ENCODE measurements at regions not wholly inside any gene's neighbourhood (a gene's known extent, or its start where the extent isn't known, plus 50 kb on each side); places are given as distances from the start of the nearest gene placed in this dataset.

DNA sequence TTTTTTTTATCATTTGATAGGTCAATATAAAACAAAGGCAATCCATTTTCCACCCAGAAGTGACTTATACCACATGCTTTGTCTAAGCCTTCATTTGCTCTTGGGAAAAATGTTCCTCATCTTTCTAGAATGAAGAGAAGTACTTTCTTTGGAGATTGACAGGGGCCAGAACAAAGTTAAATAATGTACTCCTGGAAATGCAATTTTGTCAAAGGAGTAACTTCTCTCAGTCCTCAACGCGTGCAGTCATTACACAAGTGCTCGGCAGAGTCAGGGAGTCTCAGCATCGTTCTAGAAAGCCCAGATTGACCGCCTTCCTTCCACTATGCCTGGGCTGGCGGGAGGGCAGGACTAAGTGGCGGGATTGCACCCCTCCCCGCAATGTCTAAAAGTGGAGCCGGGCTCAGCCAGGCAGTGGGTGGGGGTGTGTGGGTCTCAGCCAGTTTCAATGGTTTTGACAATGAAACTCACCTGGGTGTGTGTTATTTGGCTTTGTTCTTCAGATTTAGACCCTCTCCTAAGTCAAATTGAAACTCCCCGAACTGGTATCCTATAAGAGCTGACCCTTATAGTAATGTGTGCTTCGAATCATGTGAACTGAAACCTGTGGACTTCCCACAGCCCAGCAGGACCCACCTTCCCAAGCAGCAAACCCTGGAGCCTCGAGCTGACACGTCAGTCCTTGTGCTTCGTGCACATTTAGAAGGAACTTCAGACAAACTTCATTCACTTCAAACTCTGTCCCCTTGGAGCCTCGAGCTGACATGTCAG is 63.2 kb upstream of the DUSP22 start:
- no peak overlapping the region for H3K4me3 ChIP-seq (ENCODE audit: low read depth in 1 of 2, low read length in 2 of 2)
- no peaks in the 10 kb centered on the region for H3K4me1 ChIP-seq (ENCODE audit: insufficient read depth, low read length)
- H3K9me3 ChIP-seq (ENCODE audit: low read length), result no peaks in the 10 kb centered on the region
- H3K36me3 ChIP-seq (ENCODE audit: insufficient read depth, low read length), result no peaks in the 10 kb centered on the region
- H3K27ac ChIP-seq (ENCODE audit: low read depth, low read length), result no peak overlapping the region
- no peak overlapping the region for H3K9ac ChIP-seq (ENCODE audit: low read length)
- H3K27me3 ChIP-seq (ENCODE audit: control insufficient read depth in 1 of 2, insufficient read depth in 2 of 2, low read length in 2 of 2), result no peaks in the 10 kb centered on the region

- H3K36me3 ChIP-seq (ENCODE audit: insufficient read depth, low read length), result no peaks in the 10 kb centered on the region
These were observed 60.5 kb upstream of the DUSP22 start for GRCh38 chr6:231779-232178.

DNA sequence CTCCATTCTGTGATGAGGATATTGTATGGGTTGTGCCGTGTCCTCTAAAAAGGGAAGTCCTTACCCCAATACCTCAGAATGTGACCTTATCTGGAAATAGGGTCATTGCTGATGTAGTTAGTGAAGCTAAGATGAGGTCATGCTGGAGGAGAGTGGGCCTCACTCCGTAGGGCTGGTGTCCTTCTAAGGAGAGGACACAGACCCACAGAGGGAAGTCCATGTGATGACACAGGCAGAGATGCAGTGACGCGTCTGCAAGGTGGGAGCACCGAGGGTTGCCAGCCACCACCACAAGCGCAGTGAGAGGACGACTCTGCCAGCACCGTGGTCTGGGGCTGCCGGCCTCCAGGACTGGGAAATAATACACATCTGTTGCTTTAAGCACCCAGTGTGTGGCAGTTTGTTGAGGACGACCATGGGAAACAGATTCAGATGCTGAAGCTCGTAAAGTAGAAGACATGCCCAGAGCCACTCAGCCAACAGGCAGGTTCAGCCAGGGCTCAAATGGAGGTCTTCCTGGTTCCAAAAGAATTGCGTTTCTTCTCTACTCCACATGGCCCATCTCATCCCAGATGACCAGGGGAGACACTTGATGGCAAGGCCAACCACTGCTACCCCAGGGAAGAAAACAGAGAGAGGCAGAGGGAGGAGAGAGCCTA is 59.2 kb upstream of the DUSP22 start:
- Histone ChIP-seq H3K36me3 (ENCODE audit: insufficient read depth, low read length) (no peaks in the 10 kb centered on the region), H3K27ac (ENCODE audit: low read depth, low read length) (no peak overlapping the region), H3K9me3 (ENCODE audit: low read length) (no peaks in the 10 kb centered on the region), H3K27me3 (ENCODE audit: control insufficient read depth in 1 of 2, insufficient read depth in 2 of 2, low read length in 2 of 2) (no peaks in the 10 kb centered on the region), H3K4me3 (ENCODE audit: low read depth in 1 of 2, low read length in 2 of 2) (no peak overlapping the region), H3K9ac (ENCODE audit: low read length) (no peak overlapping the region), H3K4me1 (ENCODE audit: insufficient read depth, low read length) (peaks cover 10% of the 10 kb centered on the region)

More at GRCh38 chr6:231779-232178, 60.5 kb upstream of the DUSP22 start:
- Histone ChIP-seq H3K9me3 (ENCODE audit: low read length) (no peaks in the 10 kb centered on the region), H3K4me3 (ENCODE audit: low read depth in 1 of 2, low read length in 2 of 2) (no peak overlapping the region), H3K27ac (ENCODE audit: low read depth, low read length) (no peak overlapping the region), H3K27me3 (ENCODE audit: control insufficient read depth in 1 of 2, insufficient read depth in 2 of 2, low read length in 2 of 2) (no peaks in the 10 kb centered on the region), H3K9ac (ENCODE audit: low read length) (no peak overlapping the region), H3K4me1 (ENCODE audit: insufficient read depth, low read length) (peaks cover 8% of the 10 kb centered on the region)

DNA sequence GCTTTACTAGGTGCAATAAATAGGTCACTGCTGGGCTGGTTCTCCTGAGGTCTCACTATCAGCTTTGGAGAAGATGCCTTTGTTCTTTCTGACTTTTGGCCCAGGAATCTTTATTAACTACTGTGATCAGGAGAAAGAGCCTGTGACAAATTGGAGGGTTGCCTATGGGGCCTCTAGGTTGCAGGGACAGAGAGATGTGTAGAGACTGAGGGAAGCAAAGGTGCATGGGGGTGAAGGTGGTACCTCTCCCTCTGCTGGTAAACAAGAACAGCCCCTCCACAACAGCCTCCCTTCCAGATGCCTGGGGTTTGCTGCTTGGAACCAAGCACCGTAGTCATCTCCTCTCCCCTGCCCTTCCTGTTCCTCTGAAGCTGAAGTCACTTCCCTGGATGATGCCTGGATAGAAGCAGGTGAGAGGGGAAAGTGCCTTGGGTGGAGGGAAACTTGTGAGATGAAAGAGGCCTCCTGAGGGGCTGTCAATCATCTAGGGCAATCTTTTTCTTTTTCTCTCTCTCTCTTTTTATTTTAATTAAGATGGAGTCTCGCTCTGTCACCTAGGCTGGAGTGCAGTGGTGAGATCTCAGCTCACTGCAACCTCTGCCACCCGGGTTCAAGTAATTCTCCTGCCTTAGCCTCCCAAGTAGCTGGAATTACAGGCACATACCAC is 57.4 kb upstream of the DUSP22 start:
- Histone ChIP-seq H3K36me3 (ENCODE audit: insufficient read depth, low read length) (no peaks in the 10 kb centered on the region), H3K27ac (ENCODE audit: low read depth, low read length) (no peak overlapping the region), H3K4me3 (ENCODE audit: low read depth in 1 of 2, low read length in 2 of 2) (no peak overlapping the region), H3K4me1 (ENCODE audit: insufficient read depth, low read length) (peaks cover 10% of the 10 kb centered on the region), H3K9ac (ENCODE audit: low read length) (no peak overlapping the region), H3K9me3 (ENCODE audit: low read length) (no peaks in the 10 kb centered on the region), H3K27me3 (ENCODE audit: control insufficient read depth in 1 of 2, insufficient read depth in 2 of 2, low read length in 2 of 2) (no peaks in the 10 kb centered on the region)

GRCh38 chr6:235763-236360 is 56.4 kb upstream of the DUSP22 start:
- Histone ChIP-seq H3K27ac (ENCODE audit: low read depth, low read length) (peak overlapping the region; percentile 45), H3K9ac (ENCODE audit: low read length) (peak overlapping the region; percentile 65), H3K36me3 (ENCODE audit: insufficient read depth, low read length) (no peaks in the 10 kb centered on the region), H3K27me3 (ENCODE audit: control insufficient read depth in 1 of 2, insufficient read depth in 2 of 2, low read length in 2 of 2) (no peaks in the 10 kb centered on the region), H3K9me3 (ENCODE audit: low read length) (no peaks in the 10 kb centered on the region), H3K4me3 (ENCODE audit: low read depth in 1 of 2, low read length in 2 of 2) (peak overlapping the region in 1 of 2 donors; percentile 66), H3K4me1 (ENCODE audit: insufficient read depth, low read length) (peaks cover 10% of the 10 kb centered on the region)

GRCh38 chr6:236519-236918 is 55.8 kb upstream of the DUSP22 start:
- no peaks in the 10 kb centered on the region for H3K9me3 ChIP-seq (ENCODE audit: low read length)
- no peak overlapping the region for H3K27ac ChIP-seq (ENCODE audit: low read depth, low read length)
- no peaks in the 10 kb centered on the region for H3K36me3 ChIP-seq (ENCODE audit: insufficient read depth, low read length)
- H3K4me1 ChIP-seq (ENCODE audit: insufficient read depth, low read length), result peaks cover 10% of the 10 kb centered on the region
- H3K9ac ChIP-seq (ENCODE audit: low read length), result no peak overlapping the region
- no peaks in the 10 kb centered on the region for H3K27me3 ChIP-seq (ENCODE audit: control insufficient read depth in 1 of 2, insufficient read depth in 2 of 2, low read length in 2 of 2)
- H3K4me3 ChIP-seq (ENCODE audit: low read depth in 1 of 2, low read length in 2 of 2), result peak overlapping the region in 1 of 2 donors; percentile 66

DNA sequence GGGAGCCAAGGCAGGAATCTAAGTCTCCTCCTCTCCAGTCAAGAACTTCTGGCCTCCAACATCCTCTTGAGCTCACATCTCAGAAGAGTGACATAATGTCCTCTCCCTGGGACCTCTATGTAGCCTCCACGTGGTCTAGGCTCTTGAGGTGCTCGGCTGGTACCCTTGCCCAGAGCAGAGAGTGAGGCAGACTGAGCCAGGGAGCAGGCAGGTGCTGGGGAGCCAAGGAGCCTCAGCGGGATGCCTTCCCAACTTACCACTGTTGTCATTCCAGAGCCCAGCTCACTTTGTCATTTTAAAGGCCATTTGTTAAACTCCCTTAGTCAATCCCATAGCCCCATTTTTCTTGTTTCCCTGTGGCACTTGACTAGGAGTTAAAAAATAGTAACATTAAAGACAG is 52.1 kb upstream of the DUSP22 start:
- no peak overlapping the region for H3K9ac ChIP-seq (ENCODE audit: low read length)
- no peaks in the 10 kb centered on the region for H3K27me3 ChIP-seq (ENCODE audit: control insufficient read depth in 1 of 2, insufficient read depth in 2 of 2, low read length in 2 of 2)
- H3K4me3 ChIP-seq (ENCODE audit: low read depth in 1 of 2, low read length in 2 of 2), result no peak overlapping the region
- H3K9me3 ChIP-seq (ENCODE audit: low read length), result no peaks in the 10 kb centered on the region
- H3K4me1 ChIP-seq (ENCODE audit: insufficient read depth, low read length), result peaks cover 10% of the 10 kb centered on the region
- H3K36me3 ChIP-seq (ENCODE audit: insufficient read depth, low read length), result no peaks in the 10 kb centered on the region
- no peak overlapping the region for H3K27ac ChIP-seq (ENCODE audit: low read depth, low read length)

DNA sequence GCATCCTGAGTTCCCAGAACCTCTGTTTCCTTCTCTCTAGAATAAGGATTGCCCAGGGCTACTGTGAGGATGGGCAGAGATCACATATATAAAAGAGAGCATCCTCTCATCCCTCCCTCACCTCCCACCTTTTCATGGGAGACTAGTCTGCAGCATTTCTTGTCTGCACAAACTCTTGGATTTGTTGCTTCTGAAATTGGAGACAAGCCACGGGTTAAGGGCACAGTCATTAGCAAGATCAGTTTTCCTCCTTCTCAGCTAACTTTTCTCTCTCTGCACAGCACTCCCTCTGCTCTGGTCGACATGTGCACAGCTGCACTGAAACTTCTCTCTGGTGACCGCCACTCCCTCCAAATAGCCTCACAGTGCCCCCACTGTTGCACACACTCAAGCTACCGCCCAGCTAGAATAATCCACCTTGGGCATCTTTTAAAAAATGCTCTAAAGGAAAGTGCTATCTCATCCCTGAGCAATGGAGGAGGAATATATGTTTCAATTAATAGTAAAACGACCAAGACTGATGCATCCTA is 50.9 kb upstream of the DUSP22 start:
- Histone ChIP-seq H3K27me3 (ENCODE audit: control insufficient read depth in 1 of 2, insufficient read depth in 2 of 2, low read length in 2 of 2) (no peaks in the 10 kb centered on the region), H3K4me3 (ENCODE audit: low read depth in 1 of 2, low read length in 2 of 2) (no peak overlapping the region), H3K9me3 (ENCODE audit: low read length) (no peaks in the 10 kb centered on the region), H3K4me1 (ENCODE audit: insufficient read depth, low read length) (peaks cover 5% of the 10 kb centered on the region), H3K9ac (ENCODE audit: low read length) (no peak overlapping the region), H3K36me3 (ENCODE audit: insufficient read depth, low read length) (no peaks in the 10 kb centered on the region), H3K27ac (ENCODE audit: low read depth, low read length) (no peak overlapping the region)
